IMR-90 (cell line): ENCODE measurements at regions not wholly inside any gene's neighbourhood (a gene's known extent, or its start where the extent isn't known, plus 50 kb on each side); places are given as distances from the start of the nearest gene placed in this dataset.

Experiments used
- ATAC-seq: fragments of 200-7000 bp; cut with Tn5 transposase; 2 replicates; pipeline ENCODE4 v1.9.1; 2020; ENCODE audit warnings: low read depth, mild to moderate bottlenecking, moderate library complexity
- BruUV-seq: library from RNA; stranded (reverse); fragments of 400-500 nt; replicated peaks from 2 replicates; lab custom pipeline; 2021; lab: Mats Ljungman, UMichigan
- CTCF ChIA-PET: fragments of 300-600 bp; formaldehyde crosslinking; extraction: SDS; loops from one replicate; lab custom pipeline; 2021; ENCODE audit warnings: antibody characterized with exemption; lab: Yijun Ruan, JAX
- POLR2A ChIA-PET: fragments of 300-600 bp; sonication (Branson Sonifier 250); formaldehyde crosslinking; loops from one replicate; lab custom pipeline; 2022; ENCODE audit warnings: antibody characterized with exemption; ENCODE audit not compliant: unreplicated experiment; lab: Charles Lee
- DNase-seq: peaks from one replicate; pipeline ENCODE4 v3.0.0; 2013
- H2AFZ ChIP-seq: replicated peaks from 2 replicates; pipeline ENCODE3; 2013; ENCODE audit warnings: low read length, mild to moderate bottlenecking; ENCODE audit not compliant: poor library complexity
- H2AK5ac ChIP-seq: 2 replicates; pipeline ENCODE4 v1.6.1; 2013; ENCODE audit warnings: low read depth, low read length, inconsistent platforms
- H2AK9ac ChIP-seq: replicated peaks from 2 replicates; pipeline ENCODE3; 2013; ENCODE audit warnings: mild to moderate bottlenecking, low read depth, low read length, moderate library complexity; ENCODE audit not compliant: poor library complexity
- H2BK120ac ChIP-seq: 2 replicates; pipeline ENCODE4 v1.6.1; 2013; ENCODE audit warnings: low read depth, low read length, inconsistent platforms
- H2BK15ac ChIP-seq: 3 replicates; pipeline ENCODE4 v1.6.1; 2013; ENCODE audit warnings: low read depth, low read length, inconsistent platforms
- H2BK20ac ChIP-seq: 2 replicates; pipeline ENCODE4 v1.6.1; 2013; ENCODE audit warnings: low read depth, mild to moderate bottlenecking, inconsistent platforms, low read length, moderate library complexity
- H2BK5ac ChIP-seq: 2 replicates; pipeline ENCODE4 v1.6.1; 2013; ENCODE audit warnings: mild to moderate bottlenecking, low read depth, low read length, inconsistent platforms; ENCODE audit not compliant: poor library complexity, severe bottlenecking
- H3K14ac ChIP-seq: replicated peaks from 2 replicates; pipeline ENCODE4 v1.6.1; 2013; ENCODE audit warnings: low read depth, low read length, inconsistent platforms
- H3K18ac ChIP-seq: 2 replicates; pipeline ENCODE4 v1.6.1; 2013; ENCODE audit warnings: low read depth, low read length, control low read depth
- H3K23ac ChIP-seq: 2 replicates; pipeline ENCODE4 v1.6.1; 2013; ENCODE audit warnings: low read depth, low read length, inconsistent platforms
- H3K27ac ChIP-seq: 2 replicates; pipeline ENCODE4 v1.5.1; 2013; ENCODE audit warnings: mild to moderate bottlenecking, control low read depth, low read length; ENCODE audit not compliant: insufficient read depth
- H3K27me3 ChIP-seq: 2 replicates; pipeline ENCODE4 v1.6.1; 2013; ENCODE audit warnings: low read length; ENCODE audit not compliant: control insufficient read depth, insufficient read depth
- H3K36me3 ChIP-seq: 2 replicates; pipeline ENCODE4 v1.6.1; 2013; ENCODE audit warnings: low read length, mixed read lengths; ENCODE audit not compliant: control insufficient read depth, insufficient read depth
- H3K4ac ChIP-seq: 2 replicates; pipeline ENCODE4 v1.6.1; 2013; ENCODE audit warnings: low read depth, low read length, inconsistent platforms
- H3K4me1 ChIP-seq: 2 replicates; pipeline ENCODE4 v1.6.1; 2013; ENCODE audit warnings: low read length, mixed read lengths; ENCODE audit not compliant: control insufficient read depth, insufficient read depth
- H3K4me2 ChIP-seq: 2 replicates; pipeline ENCODE4 v1.6.1; 2013; ENCODE audit warnings: low read depth, mild to moderate bottlenecking, control low read depth, low read length, moderate library complexity
- H3K4me3 ChIP-seq: 2 replicates; pipeline ENCODE4 v1.5.1; 2013; ENCODE audit warnings: low read depth, mild to moderate bottlenecking, control low read depth, low read length, moderate library complexity; ENCODE audit not compliant: insufficient read depth
- H3K56ac ChIP-seq: 2 replicates; pipeline ENCODE4 v1.6.1; 2013; ENCODE audit warnings: low read length, inconsistent platforms; ENCODE audit not compliant: insufficient read depth; ENCODE audit errors: extremely low read depth
- H3K79me1 ChIP-seq, 2 experiments: 2 replicates each; pipeline ENCODE4 v1.6.1; 2013; ENCODE audit warnings: low read length in 2 of 2, inconsistent platforms in 1 of 2, low read depth in 1 of 2
- H3K9ac ChIP-seq: 2 replicates; pipeline ENCODE4 v1.6.1; 2013; ENCODE audit warnings: low read depth, low read length, control low read depth
- H3K9me1 ChIP-seq: 2 replicates; pipeline ENCODE4 v1.6.1; 2013; ENCODE audit warnings: low read length, inconsistent platforms; ENCODE audit not compliant: insufficient read depth
- H3K9me3 ChIP-seq: 2 replicates; pipeline ENCODE4 v1.6.1; 2013; ENCODE audit warnings: low read length; ENCODE audit not compliant: control insufficient read depth, insufficient read depth
- H4K20me1 ChIP-seq: 2 replicates; pipeline ENCODE4 v1.6.1; 2013; ENCODE audit warnings: low read length, inconsistent platforms; ENCODE audit not compliant: insufficient read depth
- H4K5ac ChIP-seq: 2 replicates; pipeline ENCODE4 v1.6.1; 2013; ENCODE audit warnings: mild to moderate bottlenecking, low read depth, low read length, control low read depth
- H4K8ac ChIP-seq, 2 experiments: 2 replicates each; pipeline ENCODE4 v1.6.1; 2013; ENCODE audit warnings: low read depth in 2 of 2, low read length in 2 of 2, control low read depth in 1 of 2, inconsistent platforms in 1 of 2
- H4K91ac ChIP-seq: 2 replicates; pipeline ENCODE4 v1.6.1; 2013; ENCODE audit warnings: low read depth, low read length, inconsistent platforms; ENCODE audit not compliant: insufficient read depth
- CHD1 ChIP-seq: IDR thresholded peaks from 2 replicates; pipeline ENCODE4 v1.6.1; 2012; ENCODE audit warnings: low read depth, low read length, improper control_type of control experiment
- ELK1 ChIP-seq: fragments of 150-350 bp; IDR thresholded peaks from 2 replicates; pipeline ENCODE4 v1.6.1; 2016; ENCODE audit warnings: low read depth, mild to moderate bottlenecking, low read length, moderate library complexity, borderline replicate concordance
- FOS ChIP-seq: fragments of 150-350 bp; IDR thresholded peaks from 2 replicates; pipeline ENCODE4 v1.6.1; 2016; ENCODE audit warnings: low read depth, low read length
- MAZ ChIP-seq: IDR thresholded peaks from 2 replicates; pipeline ENCODE4 v1.6.1; 2012; ENCODE audit warnings: low read depth, mild to moderate bottlenecking, low read length, improper control_type of control experiment, moderate library complexity, borderline replicate concordance
- POLR2A ChIP-seq: IDR thresholded peaks from 2 replicates; pipeline ENCODE4 v1.6.1; 2012; ENCODE audit warnings: mild to moderate bottlenecking, low read depth, low read length
- SMC3 ChIP-seq: fragments of 150-350 bp; IDR thresholded peaks from 2 replicates; pipeline ENCODE4 v1.6.1; 2016; ENCODE audit warnings: low read depth, mild to moderate bottlenecking, antibody characterized with exemption, low read length, moderate library complexity
- USF2 ChIP-seq: fragments of 150-350 bp; IDR thresholded peaks from 2 replicates; pipeline ENCODE4 v1.6.1; 2017; ENCODE audit warnings: mild to moderate bottlenecking, antibody characterized with exemption, low read length, low read depth
- WGBS, 2 experiments: methylation state at CpG; one replicate each; pipeline versions ENCODE4 v1.1.5 to v1.1.7; 2013; ENCODE audit warnings: missing lambda C conversion rate in 2 of 2; ENCODE audit not compliant: insufficient read length in 1 of 2; ENCODE audit errors: extremely low coverage in 2 of 2; 5-methylcytosine and 5-hydroxymethylcytosine counted together
- dilution Hi-C: fragments of 300-500 bp; cut with HindIII; formaldehyde crosslinking; loops from one replicate; pipeline ENCODE4 v1.14.3; 2018; ENCODE audit warnings: low sequenced_read_pairs; ENCODE audit not compliant: unreplicated experiment
- in situ Hi-C: fragments of 300-500 bp; cut with MboI; formaldehyde crosslinking; loops from 3 replicates; pipeline ENCODE4 v1.14.3; 2019; ENCODE audit warnings: low sequenced_read_pairs, inconsistent platforms, mixed read lengths
- intact Hi-C: fragments of 100-400 bp; cut with micrococcal nuclease; formaldehyde crosslinking; loops from 2 replicates; pipeline ENCODE4 v1.10.0; 2022

DNA sequence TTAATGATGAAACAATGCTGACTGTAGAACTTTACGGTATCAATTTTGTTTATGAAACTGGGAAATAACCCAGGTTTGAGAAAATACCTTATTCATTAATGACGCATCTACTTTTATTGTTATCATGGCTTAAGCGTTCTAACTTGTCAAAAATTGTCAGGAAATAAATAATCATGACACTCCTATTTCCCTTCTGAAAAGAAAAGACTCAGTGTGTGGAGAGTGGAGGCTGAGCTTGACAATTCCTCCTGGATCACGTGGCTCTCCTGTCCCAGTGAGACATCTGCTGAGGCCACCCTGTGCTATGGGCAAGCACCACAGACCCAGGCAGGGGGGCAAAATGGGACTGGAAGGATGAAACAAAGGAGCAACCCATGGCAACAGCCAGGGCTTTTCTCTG is 466.4 kb downstream of the ZNF608 start:
- no peak overlapping the region for H3K27ac ChIP-seq
- no CpG with 5 or more reads among the region's 4 CpGs for WGBS, 2 experiments
- H3K23ac ChIP-seq = no peak overlapping the region
- no peak overlapping the region for H3K4me3 ChIP-seq
- H2BK20ac ChIP-seq = no peak overlapping the region
- H3K56ac ChIP-seq = no peak overlapping the region
- H3K9me3 ChIP-seq = no peaks in the 10 kb centered on the region
- H3K4ac ChIP-seq = no peak overlapping the region
- no peak overlapping the region for H3K18ac ChIP-seq
- no peak overlapping the region for H3K9ac ChIP-seq
- H2BK15ac ChIP-seq = no peak overlapping the region
- CTCF ChIA-PET = interaction anchor here (0.8 kb wide), 1 partner anchor 19 kb away, joined by 3 read pairs; no protein-coding TSS in a partner anchor
- H4K91ac ChIP-seq = no peak overlapping the region
- no peak overlapping the region for H2AK9ac ChIP-seq
- no peak overlapping the region for H3K14ac ChIP-seq
- no peaks in the 10 kb centered on the region for H3K79me1 ChIP-seq
- H4K5ac ChIP-seq = no peak overlapping the region
- no peak for ATAC-seq
- POLR2A ChIA-PET = no interaction called here
- H3K27me3 ChIP-seq = peaks cover 1% of the 10 kb centered on the region
- dilution Hi-C loops = no loop called here
- intact Hi-C loops = no loop called here
- H2AK5ac ChIP-seq = no peak overlapping the region
- no TSS peak for BruUV-seq
- no peak overlapping the region for H4K8ac ChIP-seq
- no peaks in the 10 kb centered on the region for H3K36me3 ChIP-seq
- DNase-seq = no peak
- TF ChIP-seq POLR2A (no peak), FOS (no peak), CHD1 (no peak), ELK1 (no peak), SMC3 (no peak), MAZ (no peak), USF2 (no peak)
- no peak overlapping the region for H2AFZ ChIP-seq
- no peaks in the 10 kb centered on the region for H3K4me1 ChIP-seq
- H4K20me1 ChIP-seq = no peaks in the 10 kb centered on the region
- no peak overlapping the region for H3K4me2 ChIP-seq
- in situ Hi-C loops = no loop called here
- no peaks in the 10 kb centered on the region for H3K9me1 ChIP-seq
- no peak overlapping the region for H2BK5ac ChIP-seq
- H2BK120ac ChIP-seq = no peak overlapping the region
